IMR-90 (cell line): ENCODE measurements at regions not wholly inside any gene's neighbourhood (a gene's known extent, or its start where the extent isn't known, plus 50 kb on each side); places are given as distances from the start of the nearest gene placed in this dataset.

Source experiments
- ATAC-seq: fragments of 200-7000 bp; cut with Tn5 transposase; 2 replicates; pipeline ENCODE4 v1.9.1; 2020; ENCODE audit warnings: low read depth, mild to moderate bottlenecking, moderate library complexity
- BruUV-seq: library from RNA; stranded (reverse); fragments of 400-500 nt; replicated peaks from 2 replicates; lab custom pipeline; 2021; lab: Mats Ljungman, UMichigan
- CTCF ChIA-PET: fragments of 300-600 bp; formaldehyde crosslinking; extraction: SDS; loops from one replicate; lab custom pipeline; 2021; ENCODE audit warnings: antibody characterized with exemption; lab: Yijun Ruan, JAX
- POLR2A ChIA-PET: fragments of 300-600 bp; sonication (Branson Sonifier 250); formaldehyde crosslinking; loops from one replicate; lab custom pipeline; 2022; ENCODE audit warnings: antibody characterized with exemption; ENCODE audit not compliant: unreplicated experiment; lab: Charles Lee
- DNase-seq: peaks from one replicate; pipeline ENCODE4 v3.0.0; 2013
- H2AFZ ChIP-seq: replicated peaks from 2 replicates; pipeline ENCODE3; 2013; ENCODE audit warnings: low read length, mild to moderate bottlenecking; ENCODE audit not compliant: poor library complexity
- H2AK5ac ChIP-seq: 2 replicates; pipeline ENCODE4 v1.6.1; 2013; ENCODE audit warnings: low read depth, low read length, inconsistent platforms
- H2AK9ac ChIP-seq: replicated peaks from 2 replicates; pipeline ENCODE3; 2013; ENCODE audit warnings: mild to moderate bottlenecking, low read depth, low read length, moderate library complexity; ENCODE audit not compliant: poor library complexity
- H2BK120ac ChIP-seq: 2 replicates; pipeline ENCODE4 v1.6.1; 2013; ENCODE audit warnings: low read depth, low read length, inconsistent platforms
- H2BK15ac ChIP-seq: 3 replicates; pipeline ENCODE4 v1.6.1; 2013; ENCODE audit warnings: low read depth, low read length, inconsistent platforms
- H2BK20ac ChIP-seq: 2 replicates; pipeline ENCODE4 v1.6.1; 2013; ENCODE audit warnings: low read depth, mild to moderate bottlenecking, inconsistent platforms, low read length, moderate library complexity
- H2BK5ac ChIP-seq: 2 replicates; pipeline ENCODE4 v1.6.1; 2013; ENCODE audit warnings: mild to moderate bottlenecking, low read depth, low read length, inconsistent platforms; ENCODE audit not compliant: poor library complexity, severe bottlenecking
- H3K14ac ChIP-seq: replicated peaks from 2 replicates; pipeline ENCODE4 v1.6.1; 2013; ENCODE audit warnings: low read depth, low read length, inconsistent platforms
- H3K18ac ChIP-seq: 2 replicates; pipeline ENCODE4 v1.6.1; 2013; ENCODE audit warnings: low read depth, low read length, control low read depth
- H3K23ac ChIP-seq: 2 replicates; pipeline ENCODE4 v1.6.1; 2013; ENCODE audit warnings: low read depth, low read length, inconsistent platforms
- H3K27ac ChIP-seq: 2 replicates; pipeline ENCODE4 v1.5.1; 2013; ENCODE audit warnings: mild to moderate bottlenecking, control low read depth, low read length; ENCODE audit not compliant: insufficient read depth
- H3K27me3 ChIP-seq: 2 replicates; pipeline ENCODE4 v1.6.1; 2013; ENCODE audit warnings: low read length; ENCODE audit not compliant: control insufficient read depth, insufficient read depth
- H3K36me3 ChIP-seq: 2 replicates; pipeline ENCODE4 v1.6.1; 2013; ENCODE audit warnings: low read length, mixed read lengths; ENCODE audit not compliant: control insufficient read depth, insufficient read depth
- H3K4ac ChIP-seq: 2 replicates; pipeline ENCODE4 v1.6.1; 2013; ENCODE audit warnings: low read depth, low read length, inconsistent platforms
- H3K4me1 ChIP-seq: 2 replicates; pipeline ENCODE4 v1.6.1; 2013; ENCODE audit warnings: low read length, mixed read lengths; ENCODE audit not compliant: control insufficient read depth, insufficient read depth
- H3K4me2 ChIP-seq: 2 replicates; pipeline ENCODE4 v1.6.1; 2013; ENCODE audit warnings: low read depth, mild to moderate bottlenecking, control low read depth, low read length, moderate library complexity
- H3K4me3 ChIP-seq: 2 replicates; pipeline ENCODE4 v1.5.1; 2013; ENCODE audit warnings: low read depth, mild to moderate bottlenecking, control low read depth, low read length, moderate library complexity; ENCODE audit not compliant: insufficient read depth
- H3K56ac ChIP-seq: 2 replicates; pipeline ENCODE4 v1.6.1; 2013; ENCODE audit warnings: low read length, inconsistent platforms; ENCODE audit not compliant: insufficient read depth; ENCODE audit errors: extremely low read depth
- H3K79me1 ChIP-seq, 2 experiments: 2 replicates each; pipeline ENCODE4 v1.6.1; 2013; ENCODE audit warnings: low read length in 2 of 2, inconsistent platforms in 1 of 2, low read depth in 1 of 2
- H3K9ac ChIP-seq: 2 replicates; pipeline ENCODE4 v1.6.1; 2013; ENCODE audit warnings: low read depth, low read length, control low read depth
- H3K9me1 ChIP-seq: 2 replicates; pipeline ENCODE4 v1.6.1; 2013; ENCODE audit warnings: low read length, inconsistent platforms; ENCODE audit not compliant: insufficient read depth
- H3K9me3 ChIP-seq: 2 replicates; pipeline ENCODE4 v1.6.1; 2013; ENCODE audit warnings: low read length; ENCODE audit not compliant: control insufficient read depth, insufficient read depth
- H4K20me1 ChIP-seq: 2 replicates; pipeline ENCODE4 v1.6.1; 2013; ENCODE audit warnings: low read length, inconsistent platforms; ENCODE audit not compliant: insufficient read depth
- H4K5ac ChIP-seq: 2 replicates; pipeline ENCODE4 v1.6.1; 2013; ENCODE audit warnings: mild to moderate bottlenecking, low read depth, low read length, control low read depth
- H4K8ac ChIP-seq, 2 experiments: 2 replicates each; pipeline ENCODE4 v1.6.1; 2013; ENCODE audit warnings: low read depth in 2 of 2, low read length in 2 of 2, control low read depth in 1 of 2, inconsistent platforms in 1 of 2
- H4K91ac ChIP-seq: 2 replicates; pipeline ENCODE4 v1.6.1; 2013; ENCODE audit warnings: low read depth, low read length, inconsistent platforms; ENCODE audit not compliant: insufficient read depth
- BHLHE40 ChIP-seq: fragments of 150-350 bp; IDR thresholded peaks from 2 replicates; pipeline ENCODE4 v1.6.1; 2016; ENCODE audit warnings: mild to moderate bottlenecking, low read depth, low read length
- CEBPB ChIP-seq: IDR thresholded peaks from 2 replicates; pipeline ENCODE4 v1.6.1; 2012; ENCODE audit warnings: low read depth, low read length, improper control_type of control experiment
- MAFK ChIP-seq: IDR thresholded peaks from 2 replicates; pipeline ENCODE4 v1.6.1; 2012; ENCODE audit warnings: low read depth, low read length, improper control_type of control experiment
- WGBS, 2 experiments: methylation state at CpG; one replicate each; pipeline versions ENCODE4 v1.1.5 to v1.1.7; 2013; ENCODE audit warnings: missing lambda C conversion rate in 2 of 2; ENCODE audit not compliant: insufficient read length in 1 of 2; ENCODE audit errors: extremely low coverage in 2 of 2; 5-methylcytosine and 5-hydroxymethylcytosine counted together
- dilution Hi-C: fragments of 300-500 bp; cut with HindIII; formaldehyde crosslinking; loops from one replicate; pipeline ENCODE4 v1.14.3; 2018; ENCODE audit warnings: low sequenced_read_pairs; ENCODE audit not compliant: unreplicated experiment
- in situ Hi-C: fragments of 300-500 bp; cut with MboI; formaldehyde crosslinking; loops from 3 replicates; pipeline ENCODE4 v1.14.3; 2019; ENCODE audit warnings: low sequenced_read_pairs, inconsistent platforms, mixed read lengths
- intact Hi-C: fragments of 100-400 bp; cut with micrococcal nuclease; formaldehyde crosslinking; loops from 2 replicates; pipeline ENCODE4 v1.10.0; 2022

DNA sequence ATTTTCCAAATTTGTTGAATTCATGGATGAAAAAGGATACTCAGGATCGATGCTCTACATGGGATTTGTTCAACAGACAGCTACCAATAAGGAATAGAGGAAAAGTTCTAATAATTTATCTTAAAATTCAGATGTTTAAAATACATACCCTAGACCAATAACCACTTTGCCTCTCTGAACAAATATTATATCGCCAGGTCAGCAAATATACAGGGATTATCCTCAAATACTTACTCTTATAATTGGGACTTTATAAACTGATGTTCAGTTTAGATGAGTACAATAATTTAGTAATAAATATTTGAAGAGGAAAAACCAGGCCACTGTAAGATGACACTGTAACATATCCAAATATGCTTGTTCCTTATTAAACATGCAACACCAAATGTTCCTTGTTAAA lies 268.7 kb downstream of the DOK5 start:
- Histone ChIP-seq H3K4me1 (no peaks in the 10 kb centered on the region), H4K20me1 (no peaks in the 10 kb centered on the region), H3K9me3 (peaks cover 10% of the 10 kb centered on the region), H2BK5ac (no peak overlapping the region), H4K5ac (no peak overlapping the region), H3K4me2 (no peak overlapping the region), H2AFZ (no peak overlapping the region), H3K18ac (no peak overlapping the region), H3K4me3 (no peak overlapping the region), H2BK120ac (no peak overlapping the region), H2AK9ac (no peak overlapping the region), H4K91ac (no peak overlapping the region), H2BK20ac (no peak overlapping the region), H3K79me1 (no peaks in the 10 kb centered on the region), H3K14ac (no peak overlapping the region), H3K4ac (no peak overlapping the region), H3K9me1 (no peaks in the 10 kb centered on the region), H2AK5ac (no peak overlapping the region), H4K8ac (no peak overlapping the region), H3K23ac (no peak overlapping the region), H3K36me3 (no peaks in the 10 kb centered on the region), H3K56ac (no peak overlapping the region), H3K9ac (no peak overlapping the region), H3K27me3 (no peaks in the 10 kb centered on the region), H2BK15ac (no peak overlapping the region), H3K27ac (no peak overlapping the region)
- dilution Hi-C loops (no loop called here), in situ Hi-C loops (no loop called here), intact Hi-C loops (no loop called here)
- no peak for ATAC-seq
- ChIA-PET POLR2A (no interaction called here), CTCF (no interaction called here)
- no TSS peak for BruUV-seq
- WGBS, 2 experiments, result no CpG with 5 or more reads among the region's 2 CpGs
- peak; percentile 91 for TF ChIP-seq MAFK
- no peak for TF ChIP-seq BHLHE40
- TF ChIP-seq CEBPB, result no peak
- DNase-seq, result no peak
